ENCODE measurements at regions not wholly inside any gene's neighbourhood (a gene's known extent, or its start where the extent isn't known, plus 50 kb on each side); places are given as distances from the start of the nearest gene placed in this dataset.

DNA sequence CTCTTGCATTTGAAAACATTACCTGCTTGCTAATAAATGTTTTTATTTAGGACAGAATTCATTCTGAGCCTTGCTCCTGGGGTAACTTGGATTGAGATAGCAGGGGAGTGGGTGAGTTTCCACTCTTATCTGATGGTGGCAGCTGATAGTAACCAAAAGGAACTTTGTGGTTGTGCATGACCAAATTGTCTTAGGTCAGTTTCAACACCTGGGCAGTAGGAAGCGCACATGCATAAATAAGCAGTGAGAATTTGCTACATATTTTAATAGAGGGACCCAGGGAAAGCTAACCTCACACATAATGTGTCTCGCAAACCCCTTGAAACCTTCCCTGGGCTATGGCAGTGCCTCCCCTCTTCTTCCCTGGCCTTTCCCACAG is 65.4 kb upstream of the XCR1 start:
- TF ChIP-seq, protein P1, sequence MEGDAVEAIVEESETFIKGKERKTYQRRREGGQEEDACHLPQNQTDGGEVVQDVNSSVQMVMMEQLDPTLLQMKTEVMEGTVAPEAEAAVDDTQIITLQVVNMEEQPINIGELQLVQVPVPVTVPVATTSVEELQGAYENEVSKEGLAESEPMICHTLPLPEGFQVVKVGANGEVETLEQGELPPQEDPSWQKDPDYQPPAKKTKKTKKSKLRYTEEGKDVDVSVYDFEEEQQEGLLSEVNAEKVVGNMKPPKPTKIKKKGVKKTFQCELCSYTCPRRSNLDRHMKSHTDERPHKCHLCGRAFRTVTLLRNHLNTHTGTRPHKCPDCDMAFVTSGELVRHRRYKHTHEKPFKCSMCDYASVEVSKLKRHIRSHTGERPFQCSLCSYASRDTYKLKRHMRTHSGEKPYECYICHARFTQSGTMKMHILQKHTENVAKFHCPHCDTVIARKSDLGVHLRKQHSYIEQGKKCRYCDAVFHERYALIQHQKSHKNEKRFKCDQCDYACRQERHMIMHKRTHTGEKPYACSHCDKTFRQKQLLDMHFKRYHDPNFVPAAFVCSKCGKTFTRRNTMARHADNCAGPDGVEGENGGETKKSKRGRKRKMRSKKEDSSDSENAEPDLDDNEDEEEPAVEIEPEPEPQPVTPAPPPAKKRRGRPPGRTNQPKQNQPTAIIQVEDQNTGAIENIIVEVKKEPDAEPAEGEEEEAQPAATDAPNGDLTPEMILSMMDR (IDR thresholded peaks at IDR 0.05), result no peak
- no peak for TF ChIP-seq POLR2A (IDR thresholded peaks at IDR 0.05)
- intact Hi-C loops (cut with DNase I; ENCODE audit: low total_unique reads), result no loop called here
- Histone ChIP-seq H3K4me1 (no peaks in the 10 kb centered on the region), H3K27me3 (no peaks in the 10 kb centered on the region), H3K9me3 (no peaks in the 10 kb centered on the region), H3K4me3 (no peak overlapping the region), H3K27ac (no peak overlapping the region), H3K36me3 (no peaks in the 10 kb centered on the region)
- DNase-seq, result no peak

DNA sequence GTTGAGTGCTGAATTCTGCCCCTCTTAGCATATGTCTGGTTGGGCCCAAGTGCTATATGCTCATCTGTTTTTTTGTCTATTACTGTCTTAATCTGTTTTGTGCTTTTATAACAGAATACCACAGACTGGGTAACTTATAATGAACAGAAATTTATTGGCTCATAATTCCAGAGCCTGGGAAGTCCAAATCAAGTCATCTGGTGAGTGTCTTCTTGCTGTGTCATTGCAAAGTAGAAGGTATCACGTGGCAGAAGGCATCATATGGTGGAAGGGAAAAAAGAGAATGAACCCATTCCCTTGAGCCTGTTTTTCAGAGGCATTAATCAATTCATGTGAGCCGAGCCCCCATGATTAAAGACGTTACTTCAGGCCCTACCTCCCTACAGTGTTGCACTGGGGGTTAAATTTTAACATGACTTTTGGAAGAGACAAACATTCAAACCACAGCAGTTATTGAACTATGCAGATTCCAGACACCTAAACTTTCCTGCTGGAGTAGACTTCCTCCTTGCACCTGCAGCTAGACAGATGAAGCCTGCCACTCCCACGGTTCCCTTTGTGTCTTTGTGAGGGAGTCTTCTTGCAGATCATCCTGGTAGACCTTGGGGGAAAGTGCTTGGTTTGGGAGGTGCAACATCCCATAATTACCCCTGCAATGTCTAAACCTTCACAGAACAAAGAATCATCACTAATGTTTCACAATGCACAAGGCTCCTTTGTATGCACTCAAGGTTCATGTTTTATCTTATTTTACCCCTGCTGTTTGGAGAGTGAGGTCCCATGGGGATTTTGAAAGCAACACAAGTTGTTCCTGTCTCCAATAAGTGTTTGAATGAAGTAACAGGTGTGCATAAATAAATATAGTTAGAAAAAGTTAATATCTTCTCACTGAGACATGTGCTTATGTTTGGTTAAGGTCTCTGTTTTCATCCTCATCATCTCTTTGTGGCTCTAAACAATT is 64.7 kb upstream of the XCR1 start:
- H3K4me3 ChIP-seq, result no peak overlapping the region
- no peak overlapping the region for H3K27ac ChIP-seq
- H3K9me3 ChIP-seq, result no peaks in the 10 kb centered on the region
- intact Hi-C loops (cut with DNase I; ENCODE audit: low total_unique reads), result no loop called here
- DNase-seq, result no peak
- TF ChIP-seq, protein P1 (IDR thresholded peaks at IDR 0.05), result no peak
- no peak for TF ChIP-seq POLR2A (IDR thresholded peaks at IDR 0.05)
- H3K36me3 ChIP-seq, result no peaks in the 10 kb centered on the region
- no peaks in the 10 kb centered on the region for H3K4me1 ChIP-seq
- H3K27me3 ChIP-seq, result no peaks in the 10 kb centered on the region

DNA sequence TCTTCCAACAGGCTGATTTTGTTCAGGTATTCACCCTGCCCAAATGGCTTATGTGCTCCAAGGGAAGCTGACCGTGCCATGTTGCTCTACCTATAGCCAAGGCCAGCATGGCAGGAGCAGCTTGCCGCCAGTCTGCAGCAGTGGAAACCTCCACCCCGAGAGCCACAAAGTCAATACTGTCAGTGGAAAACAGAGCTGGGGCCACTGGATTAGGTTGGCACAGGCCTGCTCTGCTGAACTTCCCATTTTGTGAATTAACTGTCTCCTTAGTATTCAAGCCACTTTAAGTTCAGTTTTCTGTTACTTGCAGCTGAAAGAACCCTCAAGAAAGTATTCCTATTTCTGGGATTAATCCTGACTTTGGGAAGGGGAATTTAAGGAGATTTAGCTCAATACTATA is 63.8 kb upstream of the XCR1 start:
- Histone ChIP-seq H3K27ac (no peak overlapping the region), H3K4me1 (no peaks in the 10 kb centered on the region), H3K4me3 (no peak overlapping the region), H3K9me3 (no peaks in the 10 kb centered on the region), H3K27me3 (no peaks in the 10 kb centered on the region), H3K36me3 (no peaks in the 10 kb centered on the region)
- TF ChIP-seq POLR2A (IDR thresholded peaks at IDR 0.05), result no peak
- TF ChIP-seq, protein P1 (IDR thresholded peaks at IDR 0.05), result no peak
- DNase-seq, result no peak
- intact Hi-C loops (cut with DNase I; ENCODE audit: low total_unique reads), result no loop called here

GRCh38 chr3:46090161-46090591 is 62.9 kb upstream of the XCR1 start:
- intact Hi-C loops (cut with DNase I; ENCODE audit: low total_unique reads), result no loop called here
- TF ChIP-seq, protein P1 (IDR thresholded peaks at IDR 0.05), result no peak
- TF ChIP-seq POLR2A (IDR thresholded peaks at IDR 0.05), result no peak
- Histone ChIP-seq H3K4me3 (no peak overlapping the region), H3K36me3 (no peaks in the 10 kb centered on the region), H3K9me3 (no peaks in the 10 kb centered on the region), H3K27ac (no peak overlapping the region), H3K27me3 (no peaks in the 10 kb centered on the region), H3K4me1 (no peaks in the 10 kb centered on the region)
- no peak for DNase-seq

DNA sequence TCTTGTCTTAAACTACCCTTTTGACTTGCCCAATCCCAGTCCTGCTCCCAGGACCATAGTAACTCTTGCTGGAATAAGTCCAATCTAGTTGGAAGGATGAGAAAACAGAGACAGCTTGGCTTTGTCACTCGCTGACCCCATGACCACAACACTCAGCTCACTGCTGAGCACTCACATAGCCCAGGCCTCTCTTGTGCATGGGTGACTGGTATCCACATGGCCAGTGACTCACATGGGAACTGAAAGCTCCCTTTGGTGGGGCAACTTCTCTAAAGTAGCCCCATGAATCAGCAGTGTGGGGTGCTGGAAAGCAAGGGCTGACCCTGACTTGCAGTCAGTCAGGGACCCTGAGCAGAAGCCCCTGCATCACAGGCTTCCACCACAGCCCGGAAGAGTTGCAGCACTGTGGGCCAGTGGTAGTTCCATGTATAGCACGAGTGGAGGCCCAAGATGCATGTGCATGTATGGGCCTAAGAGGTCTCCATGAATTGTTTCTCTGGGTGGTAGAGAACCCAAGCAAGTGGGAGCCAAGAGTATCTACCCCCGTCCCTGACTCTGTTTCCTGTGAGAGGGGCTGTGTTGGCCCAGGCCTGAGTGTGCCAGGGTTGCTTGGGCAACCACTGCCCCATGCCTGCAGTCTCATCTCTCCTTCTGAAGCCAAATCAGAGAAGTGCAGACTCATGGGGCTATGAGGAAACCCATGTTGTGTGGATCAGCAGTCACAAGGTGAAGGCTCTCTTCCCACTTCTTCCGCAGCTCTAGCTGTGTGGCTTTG is 62.1 kb upstream of the XCR1 start:
- intact Hi-C loops (cut with DNase I; ENCODE audit: low total_unique reads), result no loop called here
- no peak for DNase-seq

More for the DNA sequence above, 62.1 kb upstream of the XCR1 start:
- no peak for TF ChIP-seq POLR2A (IDR thresholded peaks at IDR 0.05)
- TF ChIP-seq, protein P1 (IDR thresholded peaks at IDR 0.05), result no peak
- Histone ChIP-seq H3K4me1 (no peaks in the 10 kb centered on the region), H3K4me3 (no peak overlapping the region), H3K36me3 (no peaks in the 10 kb centered on the region), H3K9me3 (no peaks in the 10 kb centered on the region), H3K27me3 (no peaks in the 10 kb centered on the region), H3K27ac (no peak overlapping the region)

Measured in uterus (tissue), 3 donors.